CD4-positive, alpha-beta T cell treated with Interferon alpha-2 for 1 hour (primary cell): ENCODE measurements at regions not wholly inside any gene's neighbourhood (a gene's known extent, or its start where the extent isn't known, plus 50 kb on each side); places are given as distances from the start of the nearest gene placed in this dataset.

Experiments used
- DNase-seq, 2 donors: peaks; one replicate each; pipeline ENCODE4 v3.0.0-alpha.2; 2020 to 2022

GRCh38 chr1:29382851-29383745 lies 146.8 kb downstream of the PTPRU start:
- DNase-seq: no peak

GRCh38 chr1:29381426-29381825 lies 145.1 kb downstream of the PTPRU start:
- DNase-seq: no peak

GRCh38 chr1:29380532-29380931 lies 144.2 kb downstream of the PTPRU start:
- no peak for DNase-seq

- no peak for DNase-seq
Measured at GRCh38 chr1:29379443-29380073, 143.2 kb downstream of the PTPRU start.
